ENCODE measurements at regions not wholly inside any gene's neighbourhood (a gene's known extent, or its start where the extent isn't known, plus 50 kb on each side); places are given as distances from the start of the nearest gene placed in this dataset.

DNA sequence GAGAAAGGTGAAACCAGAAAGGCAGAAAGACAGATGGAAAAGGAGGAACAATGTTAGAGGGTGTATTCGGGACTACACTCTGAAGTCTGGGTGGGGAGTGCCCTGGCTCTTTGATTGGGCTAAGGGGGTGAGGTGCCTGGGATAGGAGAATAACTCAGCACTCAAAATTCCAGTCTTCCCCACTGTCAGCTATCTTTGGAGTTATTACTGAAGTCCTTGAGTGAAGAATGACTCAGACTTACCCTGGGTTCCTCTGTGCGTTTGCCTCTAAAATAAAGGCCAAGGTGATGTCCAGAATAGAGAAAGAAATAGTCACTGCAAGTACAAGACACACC lies 151.8 kb upstream of the SERPINE2 start:
- no peak for DNase-seq (ENCODE audit: extremely low read depth, low read depth)
- TF ChIP-seq CTCF (IDR thresholded peaks at IDR 0.05; ENCODE audit: low read depth, low read length), result no peak

GRCh38 chr2:224190234-224190935 lies 151.3 kb upstream of the SERPINE2 start:
- no peak for TF ChIP-seq CTCF (IDR thresholded peaks at IDR 0.05; ENCODE audit: low read depth, low read length)
- DNase-seq (ENCODE audit: extremely low read depth, low read depth), result no peak

- DNase-seq (ENCODE audit: extremely low read depth, low read depth), result no peak
These were observed 148.1 kb upstream of the SERPINE2 start for GRCh38 chr2:224187220-224187619.

GRCh38 chr2:224185023-224185601 lies 146.0 kb upstream of the SERPINE2 start:
- no peak for TF ChIP-seq CTCF (IDR thresholded peaks at IDR 0.05; ENCODE audit: low read depth, low read length)
- DNase-seq (ENCODE audit: extremely low read depth, low read depth), result no peak

More at GRCh38 chr2:224187220-224187619, 148.1 kb upstream of the SERPINE2 start:
- TF ChIP-seq CTCF (IDR thresholded peaks at IDR 0.05; ENCODE audit: low read depth, low read length), result no peak

GRCh38 chr2:224183086-224183485 lies 144.0 kb upstream of the SERPINE2 start:
- no peak for TF ChIP-seq CTCF (IDR thresholded peaks at IDR 0.05; ENCODE audit: low read depth, low read length)
- DNase-seq (ENCODE audit: extremely low read depth, low read depth), result no peak

DNA sequence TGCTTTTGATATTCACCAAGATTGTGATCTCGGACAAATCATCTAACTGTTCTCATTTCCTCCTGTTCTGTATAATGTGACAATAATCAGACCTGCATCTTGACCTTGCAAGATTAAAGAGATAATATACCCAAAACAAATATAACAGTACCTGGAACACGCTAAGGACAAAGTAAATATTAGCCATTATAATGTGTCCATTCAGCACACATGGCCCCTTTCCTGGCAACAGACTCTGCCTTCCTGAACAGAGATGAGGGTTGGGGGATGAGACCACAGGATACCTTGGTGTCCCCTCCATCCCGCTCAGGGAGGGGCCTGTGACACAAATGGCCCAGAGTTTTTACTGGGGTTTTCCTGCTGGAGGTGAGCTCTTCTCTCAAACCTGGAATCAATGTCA lies 143.4 kb upstream of the SERPINE2 start:
- TF ChIP-seq CTCF (IDR thresholded peaks at IDR 0.05; ENCODE audit: low read depth, low read length), result no peak
- no peak for DNase-seq (ENCODE audit: extremely low read depth, low read depth)

DNA sequence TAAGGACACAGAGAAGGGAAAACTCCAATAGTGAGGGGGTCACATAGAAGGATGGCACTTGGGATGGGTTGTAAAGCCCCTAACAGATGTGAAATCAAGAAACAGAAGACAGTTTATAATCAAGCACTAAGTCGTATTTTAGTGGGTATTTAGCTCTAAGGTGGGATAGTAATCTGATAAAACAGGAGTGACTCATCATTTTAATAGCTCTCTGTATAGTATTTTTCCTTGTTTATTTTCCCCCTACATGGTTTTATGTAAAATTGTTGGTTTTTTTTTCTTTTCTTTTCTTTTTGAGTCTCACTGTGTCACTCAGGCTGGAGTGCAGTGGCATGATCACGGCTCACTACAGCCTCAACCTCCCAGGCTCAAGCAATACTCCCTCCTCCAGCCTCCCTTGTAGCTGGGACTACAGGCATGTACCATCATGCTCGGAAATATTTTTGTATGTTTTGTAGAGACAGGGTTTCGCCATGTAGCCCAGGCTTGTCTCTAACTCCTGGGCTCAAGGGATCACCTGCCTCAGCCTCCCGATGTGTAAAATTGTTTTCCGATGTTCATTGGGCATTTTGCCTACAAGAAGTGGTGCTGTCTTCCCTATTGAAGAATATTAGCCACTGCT lies 142.6 kb upstream of the SERPINE2 start:
- TF ChIP-seq CTCF (IDR thresholded peaks at IDR 0.05; ENCODE audit: low read depth, low read length), result no peak
- DNase-seq (ENCODE audit: extremely low read depth, low read depth), result no peak

All from AG09319 (cell line).